BJ (cell line): ENCODE measurements at regions not wholly inside any gene's neighbourhood (a gene's known extent, or its start where the extent isn't known, plus 50 kb on each side); places are given as distances from the start of the nearest gene placed in this dataset.

Experiments
- CTCF ChIA-PET: fragments of 350-600 bp; formaldehyde crosslinking; extraction: SDS; loops from one replicate; lab custom pipeline; 2021; ENCODE audit warnings: antibody characterized with exemption, inconsistent platforms; lab: Yijun Ruan, JAX
- POLR2A ChIA-PET: fragments of 300-600 bp; sonication (Branson Sonifier 250); formaldehyde crosslinking; extraction: SDS; loops from one replicate; lab custom pipeline; 2021; ENCODE audit warnings: antibody characterized with exemption; lab: Charles Lee
- DNase-seq: peaks from one replicate; pipeline ENCODE4 v3.0.0-alpha.2; 2011; ENCODE audit warnings: low read depth
- H3K27me3 ChIP-seq: 2 replicates; pipeline ENCODE4 v1.6.0; 2011; ENCODE audit warnings: low read length; ENCODE audit not compliant: control insufficient read depth, insufficient read depth
- H3K36me3 ChIP-seq: 2 replicates; pipeline ENCODE4 v1.5.1; 2011; ENCODE audit warnings: low read length; ENCODE audit not compliant: control insufficient read depth, insufficient read depth
- H3K4me3 ChIP-seq: 2 replicates; pipeline ENCODE4 v1.5.1; 2011; ENCODE audit warnings: low read depth, mild to moderate bottlenecking, control low read depth, low read length
- TF ChIP-seq, protein P1 (sequence below): IDR thresholded peaks from 2 replicates; pipeline ENCODE4 v1.5.1; 2011; ENCODE audit warnings: low read depth, mild to moderate bottlenecking, control low read depth, inconsistent platforms, low read length, moderate library complexity; ENCODE audit not compliant: insufficient read depth

DNA sequence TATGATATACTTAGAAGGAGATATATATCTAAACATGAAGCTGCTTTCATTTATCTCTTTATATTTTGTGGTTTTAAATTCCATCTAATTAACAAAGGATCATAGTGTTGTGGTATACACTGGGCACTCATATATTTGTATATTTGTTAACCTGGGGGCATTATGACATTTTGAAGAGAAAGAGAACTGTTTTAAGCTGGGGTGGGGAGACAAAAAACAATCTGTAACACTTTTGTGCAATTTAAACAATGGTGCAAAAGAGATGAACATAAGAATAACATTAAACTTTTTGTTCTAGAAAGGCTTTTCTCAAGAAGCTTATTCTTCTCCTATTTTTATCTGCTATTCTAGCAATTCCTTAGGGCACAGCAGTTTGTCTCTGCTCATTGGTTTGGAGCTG lies 842.0 kb upstream of the CDH2 start:
- ChIA-PET POLR2A (no interaction called here), CTCF (interaction anchor here (1.2 kb wide), 1 partner anchor 26 kb away, joined by 3 read pairs; no protein-coding TSS in a partner anchor)
- no peak for DNase-seq
- Histone ChIP-seq H3K4me3 (no peak overlapping the region), H3K27me3 (no peaks in the 10 kb centered on the region), H3K36me3 (no peaks in the 10 kb centered on the region)
- TF ChIP-seq, protein P1, sequence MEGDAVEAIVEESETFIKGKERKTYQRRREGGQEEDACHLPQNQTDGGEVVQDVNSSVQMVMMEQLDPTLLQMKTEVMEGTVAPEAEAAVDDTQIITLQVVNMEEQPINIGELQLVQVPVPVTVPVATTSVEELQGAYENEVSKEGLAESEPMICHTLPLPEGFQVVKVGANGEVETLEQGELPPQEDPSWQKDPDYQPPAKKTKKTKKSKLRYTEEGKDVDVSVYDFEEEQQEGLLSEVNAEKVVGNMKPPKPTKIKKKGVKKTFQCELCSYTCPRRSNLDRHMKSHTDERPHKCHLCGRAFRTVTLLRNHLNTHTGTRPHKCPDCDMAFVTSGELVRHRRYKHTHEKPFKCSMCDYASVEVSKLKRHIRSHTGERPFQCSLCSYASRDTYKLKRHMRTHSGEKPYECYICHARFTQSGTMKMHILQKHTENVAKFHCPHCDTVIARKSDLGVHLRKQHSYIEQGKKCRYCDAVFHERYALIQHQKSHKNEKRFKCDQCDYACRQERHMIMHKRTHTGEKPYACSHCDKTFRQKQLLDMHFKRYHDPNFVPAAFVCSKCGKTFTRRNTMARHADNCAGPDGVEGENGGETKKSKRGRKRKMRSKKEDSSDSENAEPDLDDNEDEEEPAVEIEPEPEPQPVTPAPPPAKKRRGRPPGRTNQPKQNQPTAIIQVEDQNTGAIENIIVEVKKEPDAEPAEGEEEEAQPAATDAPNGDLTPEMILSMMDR = no peak

DNA sequence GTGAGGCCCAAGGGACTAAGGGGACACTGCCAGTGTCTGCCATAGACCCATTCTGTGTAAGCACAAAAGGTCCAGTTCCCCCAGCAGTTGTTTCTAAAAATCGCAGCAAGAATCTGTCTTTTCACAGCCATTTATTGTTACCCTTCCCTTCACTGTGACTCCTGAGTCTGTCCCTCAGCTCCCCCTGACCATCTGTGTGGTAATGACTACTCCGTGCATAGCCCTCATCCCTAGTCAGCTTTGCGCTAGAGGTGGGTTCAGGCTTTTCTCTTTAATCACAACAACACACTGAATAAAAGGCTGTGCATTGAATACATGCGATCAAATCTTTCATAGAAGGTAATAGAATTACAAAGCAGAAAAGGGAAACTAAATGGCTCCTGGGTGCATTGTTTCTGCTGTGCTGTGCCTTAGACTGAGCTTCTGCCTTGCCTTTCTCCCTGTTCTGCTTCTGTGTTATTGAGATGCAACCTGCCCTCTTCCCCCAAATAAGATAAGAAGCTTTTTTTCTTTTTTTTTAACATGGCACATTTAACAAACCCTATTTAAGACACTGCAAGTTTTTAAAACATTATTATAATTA lies 836.0 kb upstream of the CDH2 start:
- TF ChIP-seq, protein P1 = no peak
- Histone ChIP-seq H3K36me3 (no peaks in the 10 kb centered on the region), H3K27me3 (no peaks in the 10 kb centered on the region), H3K4me3 (no peak overlapping the region)
- DNase-seq = no peak
- ChIA-PET CTCF (interaction anchor here (2.1 kb wide), 1 partner anchor 10 kb away, joined by 6 read pairs; no protein-coding TSS in a partner anchor), POLR2A (no interaction called here)

DNA sequence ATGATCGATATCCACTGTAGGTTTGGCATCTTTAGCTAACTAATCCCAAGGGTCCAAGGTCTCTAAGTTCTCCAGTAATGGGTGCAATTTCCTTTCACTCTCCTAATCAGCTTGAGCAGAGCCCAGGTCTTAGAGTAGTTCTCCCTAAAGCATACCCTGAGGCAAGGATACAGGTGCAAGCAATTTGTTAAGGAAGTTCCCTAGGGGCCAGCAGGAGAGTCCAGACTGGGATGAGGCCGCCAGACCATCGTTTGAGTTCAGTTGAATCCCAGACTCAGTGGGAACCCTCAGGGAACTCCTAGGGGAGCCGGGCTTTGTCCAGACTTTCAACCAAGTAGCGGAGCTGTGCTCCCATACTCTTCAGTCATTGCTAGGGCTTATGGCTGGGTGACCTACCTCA lies 835.4 kb upstream of the CDH2 start:
- Histone ChIP-seq H3K4me3 (no peak overlapping the region), H3K27me3 (no peaks in the 10 kb centered on the region), H3K36me3 (no peaks in the 10 kb centered on the region)
- no peak for DNase-seq
- ChIA-PET POLR2A (no interaction called here), CTCF (no interaction called here)
- TF ChIP-seq, protein P1 = no peak

DNA sequence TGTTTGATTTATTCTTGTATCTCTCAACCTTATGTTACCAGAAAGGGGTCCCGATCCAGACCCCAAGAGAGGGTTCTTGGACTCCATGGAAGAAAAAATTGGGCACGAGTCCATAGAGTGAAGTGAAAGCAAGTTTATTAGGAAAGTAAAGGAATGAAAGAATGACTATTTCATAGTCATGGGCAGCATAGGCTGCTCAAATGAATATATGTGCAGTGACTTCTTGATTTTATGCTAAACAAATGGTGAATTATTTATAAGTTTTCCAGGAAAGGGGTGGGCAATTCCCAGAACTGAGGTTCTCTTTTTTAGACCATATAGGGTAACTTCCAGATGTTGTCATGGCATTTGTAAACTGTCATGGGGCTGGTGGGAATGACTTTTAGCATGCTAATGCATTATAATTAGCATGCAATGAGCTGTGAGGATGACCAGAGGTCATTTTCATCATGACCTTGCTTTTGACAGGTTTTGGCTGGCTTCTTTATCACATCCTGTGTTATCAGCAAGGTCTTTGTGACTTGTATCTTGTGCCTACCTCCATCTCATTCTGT lies 832.4 kb upstream of the CDH2 start:
- H3K36me3 ChIP-seq = no peaks in the 10 kb centered on the region
- no peak overlapping the region for H3K4me3 ChIP-seq
- ChIA-PET POLR2A (no interaction called here), CTCF (no interaction called here)
- DNase-seq = no peak
- no peaks in the 10 kb centered on the region for H3K27me3 ChIP-seq
- TF ChIP-seq, protein P1 = no peak

DNA sequence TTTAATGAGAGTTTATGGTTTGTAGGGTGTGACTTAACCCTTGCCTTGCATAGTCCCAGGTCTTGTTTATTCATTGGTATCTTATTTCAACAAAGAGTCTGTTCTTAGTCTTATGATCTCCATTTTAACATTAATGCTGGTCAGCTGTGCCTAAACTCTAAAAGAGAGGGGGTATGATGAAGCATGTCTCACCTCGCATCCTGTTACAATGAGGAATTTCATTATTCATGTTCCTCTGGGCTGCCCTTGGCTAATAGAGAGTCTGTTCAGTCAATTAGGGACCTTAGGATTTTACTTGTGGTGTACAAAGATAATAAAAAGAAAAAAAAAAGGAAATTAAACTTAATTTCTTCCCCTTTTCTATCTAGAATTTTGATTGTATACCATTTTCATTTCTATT lies 831.9 kb upstream of the CDH2 start:
- TF ChIP-seq, protein P1 = no peak
- ChIA-PET CTCF (no interaction called here), POLR2A (no interaction called here)
- Histone ChIP-seq H3K36me3 (no peaks in the 10 kb centered on the region), H3K27me3 (no peaks in the 10 kb centered on the region), H3K4me3 (no peak overlapping the region)
- no peak for DNase-seq
